ENCODE measurements at regions not wholly inside any gene's neighbourhood (a gene's known extent, or its start where the extent isn't known, plus 50 kb on each side); places are given as distances from the start of the nearest gene placed in this dataset.

DNA sequence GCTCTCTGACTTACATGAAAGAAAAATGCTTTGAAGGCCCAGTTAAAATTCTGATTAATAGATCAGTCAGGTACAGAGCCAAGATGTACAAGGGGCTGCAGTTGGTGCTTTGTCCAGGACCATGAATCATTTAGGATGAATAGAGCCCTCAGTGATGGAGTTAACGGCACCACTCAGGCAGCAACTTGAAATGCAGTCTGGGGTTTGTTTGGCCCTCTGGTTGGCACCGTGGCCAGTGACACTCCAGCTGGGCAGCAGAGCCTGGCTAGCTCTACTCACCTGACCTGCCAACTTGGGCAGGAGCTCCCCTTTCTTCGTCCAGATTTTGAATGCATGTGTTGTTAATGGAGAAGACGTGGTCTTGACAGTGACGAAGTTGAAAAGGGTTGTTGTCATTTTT, 493.0 kb upstream of the ACVR2A start:
- TF ChIP-seq CTCF (conservative IDR thresholded peaks at IDR 0.05; ENCODE audit: low read depth), result no peak
- no peak for DNase-seq (ENCODE audit: low spot score)
- POLR2A ChIA-PET (ENCODE audit: low non-redundant PET), result no interaction called here
- CTCF ChIA-PET, result no interaction called here
- H3K27ac ChIP-seq, result no peak overlapping the region

GRCh38 chr2:147348931-147349555, 495.8 kb upstream of the ACVR2A start:
- CTCF ChIA-PET, result no interaction called here
- POLR2A ChIA-PET (ENCODE audit: low non-redundant PET), result no interaction called here
- no peak overlapping the region for H3K27ac ChIP-seq
- DNase-seq (ENCODE audit: low spot score), result no peak
- no peak for TF ChIP-seq CTCF (conservative IDR thresholded peaks at IDR 0.05; ENCODE audit: low read depth)

- TF ChIP-seq CTCF (conservative IDR thresholded peaks at IDR 0.05; ENCODE audit: low read depth), result no peak
- no peak for DNase-seq (ENCODE audit: low spot score)
- POLR2A ChIA-PET (ENCODE audit: low non-redundant PET), result no interaction called here
- CTCF ChIA-PET, result no interaction called here
- no peak overlapping the region for H3K27ac ChIP-seq
Measured at GRCh38 chr2:147346142-147346541, 498.7 kb upstream of the ACVR2A start.

- H3K27ac ChIP-seq, result no peak overlapping the region
- POLR2A ChIA-PET (ENCODE audit: low non-redundant PET), result no interaction called here
- no peak for TF ChIP-seq CTCF (conservative IDR thresholded peaks at IDR 0.05; ENCODE audit: low read depth)
- DNase-seq (ENCODE audit: low spot score), result peak; percentile 47
- CTCF ChIA-PET, result no interaction called here
Measured at GRCh38 chr2:147345246-147345645, 499.6 kb upstream of the ACVR2A start.

DNA sequence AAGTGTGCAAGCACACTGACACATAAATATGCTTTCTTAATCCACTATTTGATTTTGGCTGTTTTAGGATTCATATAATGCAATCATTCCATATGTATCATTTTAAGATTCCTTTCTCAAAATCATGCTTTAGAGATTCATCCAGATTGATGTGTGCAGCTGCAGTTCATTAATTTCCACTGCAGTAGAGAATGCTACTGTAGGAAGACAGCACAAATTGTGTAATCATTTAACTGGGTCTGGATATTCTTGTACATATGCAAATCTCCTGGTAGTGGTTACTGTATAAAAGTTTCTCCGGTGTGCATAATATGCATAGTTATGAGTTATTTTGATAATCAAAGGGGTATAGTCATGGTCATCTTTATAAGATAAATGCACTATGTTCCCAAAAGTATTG, 502.5 kb upstream of the ACVR2A start:
- TF ChIP-seq CTCF (conservative IDR thresholded peaks at IDR 0.05; ENCODE audit: low read depth), result no peak
- CTCF ChIA-PET, result interaction anchor here (0.7 kb wide), 1 partner anchor 475 kb away, joined by 3 read pairs; no protein-coding TSS in a partner anchor
- H3K27ac ChIP-seq, result no peak overlapping the region
- POLR2A ChIA-PET (ENCODE audit: low non-redundant PET), result no interaction called here
- no peak for DNase-seq (ENCODE audit: low spot score)

DNA sequence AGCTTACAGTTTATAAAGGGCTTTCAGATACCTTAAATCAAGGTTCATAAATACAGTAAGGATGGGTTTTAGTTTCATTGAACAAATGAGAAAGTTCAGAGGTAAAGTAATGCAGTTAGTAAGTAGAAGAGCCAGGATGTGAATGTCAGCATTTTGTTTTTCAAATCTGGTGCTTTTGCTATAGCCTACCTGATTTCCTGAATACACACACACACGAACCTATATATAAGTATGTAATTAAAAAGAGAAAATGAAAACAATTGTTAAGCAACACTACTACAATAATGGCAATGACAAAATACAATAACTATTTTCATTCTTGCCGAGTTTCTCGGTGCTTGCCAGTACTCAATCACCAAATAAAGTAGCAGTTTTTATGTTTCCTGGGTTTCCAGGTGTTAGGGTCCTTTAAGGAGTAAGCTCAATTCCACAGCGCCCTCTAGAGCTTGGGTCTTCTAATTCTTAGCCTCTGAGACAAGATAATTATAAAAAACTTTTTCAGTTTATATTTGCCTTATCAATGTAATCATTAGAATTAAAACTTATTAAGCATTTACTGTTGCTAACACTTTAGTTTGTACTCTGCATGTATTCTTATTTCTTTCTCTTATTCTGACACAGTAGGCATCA, 512.9 kb upstream of the ACVR2A start:
- TF ChIP-seq CTCF (conservative IDR thresholded peaks at IDR 0.05; ENCODE audit: low read depth), result peak; percentile 25
- no peak overlapping the region for H3K27ac ChIP-seq
- ChIA-PET POLR2A (ENCODE audit: low non-redundant PET) (no interaction called here), CTCF (interaction anchor here (0.5 to 2.0 kb wide), 7 partner anchors 9 to 1400 kb away, joined by 3 to 7 read pairs (median 3); no protein-coding TSS in a partner anchor)
- peak; percentile 21 for DNase-seq (ENCODE audit: low spot score)
